Endothelial cell of umbilical vein (primary cell): ENCODE measurements at regions not wholly inside any gene's neighbourhood (a gene's known extent, or its start where the extent isn't known, plus 50 kb on each side); places are given as distances from the start of the nearest gene placed in this dataset.

ENCODE experiments used
- BruUV-seq: library from RNA; stranded (reverse); fragments of 400-500 nt; replicated peaks from 2 replicates; lab custom pipeline; 2021; lab: Mats Ljungman, UMichigan
- CTCF ChIA-PET: fragments of 300-600, 350-600 bp; sonication (Branson Sonifier 250); formaldehyde crosslinking; loops from one replicate; lab custom pipeline; 2021; ENCODE audit warnings: antibody characterized with exemption, inconsistent platforms; lab: Charles Lee
- POLR2A ChIA-PET: fragments of 300-600, 350-600 bp; sonication (Branson Sonifier 250); formaldehyde crosslinking; loops from one replicate; lab custom pipeline; 2021; ENCODE audit warnings: antibody characterized with exemption, inconsistent platforms; lab: Charles Lee
- DNase-seq: peaks from one replicate; pipeline ENCODE4 v3.0.0-alpha.2; 2011; ENCODE audit warnings: low read depth, low spot score
- FAIRE-seq: peaks from 2 replicates; lab custom pipeline; 2011; peaks lifted over from hg19 to GRCh38; lab: Jason Lieb, UNC
- H2AFZ ChIP-seq: 2 replicates; pipeline ENCODE4 v1.6.0; 2012; ENCODE audit warnings: low read depth, low read length, control low read depth, inconsistent platforms
- H3K27ac ChIP-seq: 2 replicates; pipeline ENCODE4 v1.5.1; 2011; ENCODE audit warnings: low read depth, mild to moderate bottlenecking, control low read depth, low read length, moderate library complexity; ENCODE audit not compliant: insufficient read depth
- H3K27me3 ChIP-seq, 2 experiments: 2 replicates each; pipeline versions ENCODE4 v1.6.0 to v1.6.1; 2011; ENCODE audit warnings: low read length in 2 of 2, mixed read lengths in 1 of 2; ENCODE audit not compliant: control insufficient read depth in 2 of 2, insufficient read depth in 2 of 2
- H3K36me3 ChIP-seq, 2 experiments: 2 replicates in 1 of 2; 3 replicates in 1 of 2; pipeline ENCODE4 v1.5.1; 2011; ENCODE audit warnings: low read length in 2 of 2, mild to moderate bottlenecking in 1 of 2, moderate library complexity in 1 of 2; ENCODE audit not compliant: control insufficient read depth in 2 of 2, insufficient read depth in 2 of 2; ENCODE audit errors: extremely low read depth in 1 of 2
- H3K4me1 ChIP-seq: 3 replicates; pipeline ENCODE4 v1.5.1; 2011; ENCODE audit warnings: mild to moderate bottlenecking, low read length; ENCODE audit not compliant: control insufficient read depth, insufficient read depth; ENCODE audit errors: extremely low read depth
- H3K4me2 ChIP-seq: 2 replicates; pipeline ENCODE4 v1.6.1; 2011; ENCODE audit warnings: low read length, control low read depth, mixed read lengths; ENCODE audit not compliant: insufficient read depth
- H3K4me3 ChIP-seq, 3 experiments: fragments of 200-600 bp in 1 of 3; sonication (generic), shearing (Covaris generic) in 1 of 3; replicated peaks in 1 of 3; 2 replicates each; pipeline ENCODE4 v1.5.1; 2011 to 2016; ENCODE audit warnings: control low read depth in 3 of 3, low read length in 3 of 3, mild to moderate bottlenecking in 2 of 3, inconsistent platforms in 1 of 3, low read depth in 1 of 3, moderate library complexity in 1 of 3; ENCODE audit not compliant: insufficient read depth in 1 of 3
- H3K79me2 ChIP-seq: 2 replicates; pipeline ENCODE4 v1.6.0; 2012; ENCODE audit warnings: low read length, inconsistent platforms; ENCODE audit not compliant: control insufficient read depth, insufficient read depth
- H3K9ac ChIP-seq: replicated peaks from 2 replicates; pipeline ENCODE3; 2011; ENCODE audit warnings: low read length, control low read depth; ENCODE audit not compliant: insufficient read depth; ENCODE audit errors: extremely low read depth
- H3K9me1 ChIP-seq: replicated peaks from 3 replicates; pipeline ENCODE4 v1.6.0; 2011; ENCODE audit warnings: mild to moderate bottlenecking, low read length; ENCODE audit not compliant: control insufficient read depth, insufficient read depth; ENCODE audit errors: extremely low read depth
- H3K9me3 ChIP-seq: replicated peaks from 2 replicates; pipeline ENCODE4 v1.5.1; 2012; ENCODE audit warnings: low read length, inconsistent platforms; ENCODE audit not compliant: control insufficient read depth, insufficient read depth
- H4K20me1 ChIP-seq: replicated peaks from 2 replicates; pipeline ENCODE3; 2011; ENCODE audit warnings: mild to moderate bottlenecking, low read length; ENCODE audit not compliant: control insufficient read depth, insufficient read depth; ENCODE audit errors: extremely low read depth
- EZH2 ChIP-seq: IDR thresholded peaks from 2 replicates; pipeline ENCODE4 v1.6.1; 2012; ENCODE audit warnings: borderline replicate concordance, low read depth, mild to moderate bottlenecking, moderate library complexity, low read length, inconsistent platforms; ENCODE audit not compliant: severe bottlenecking
- FOS ChIP-seq: IDR thresholded peaks from 2 replicates; pipeline ENCODE4 v1.6.1; 2011; ENCODE audit warnings: mild to moderate bottlenecking, low read length, moderate library complexity, borderline replicate concordance; ENCODE audit not compliant: insufficient read depth
- GATA2 ChIP-seq: IDR thresholded peaks from 2 replicates; pipeline ENCODE4 v1.7.0; 2011; ENCODE audit warnings: low read depth, mild to moderate bottlenecking, moderate library complexity, mixed read lengths, low read length; ENCODE audit not compliant: insufficient read length, insufficient read depth
- JUN ChIP-seq: IDR thresholded peaks from 2 replicates; pipeline ENCODE4 v1.6.1; 2011; ENCODE audit warnings: borderline replicate concordance, low read depth; ENCODE audit not compliant: insufficient read length, insufficient read depth
- MYC ChIP-seq: IDR thresholded peaks from one replicate; pipeline ENCODE4 v1.6.1; 2011; ENCODE audit warnings: mild to moderate bottlenecking, low read depth, low read length
- POLR2A ChIP-seq: IDR thresholded peaks from 2 replicates; pipeline ENCODE4 v1.6.1; 2012; ENCODE audit warnings: low read depth, mild to moderate bottlenecking, control low read depth, low read length
- POLR2AphosphoS5 ChIP-seq: IDR thresholded peaks from 2 replicates; pipeline ENCODE4 v1.6.1; 2012; ENCODE audit warnings: low read depth, mild to moderate bottlenecking, control low read depth, low read length, moderate library complexity; ENCODE audit not compliant: insufficient read depth
- dilution Hi-C: fragments of 300-500 bp; cut with MboI; formaldehyde crosslinking; loops from one replicate; pipeline ENCODE4 v1.15.0; 2019; ENCODE audit warnings: low sequenced_read_pairs; ENCODE audit not compliant: extremely low pct_ligation_motif_present
- intact Hi-C: fragments of 100-400 bp; cut with micrococcal nuclease; formaldehyde crosslinking; loops from one replicate; pipeline ENCODE4 v1.10.0; 2022
- TF ChIP-seq, protein P1 (sequence below), 2 donors: IDR thresholded peaks; 1 replicate in 1 of 2; 2 replicates in 1 of 2; pipeline ENCODE4 v1.5.1; 2011; ENCODE audit warnings: low read length in 2 of 2, mild to moderate bottlenecking in 2 of 2, moderate library complexity in 2 of 2, control low read depth in 1 of 2, inconsistent platforms in 1 of 2, low read depth in 1 of 2; ENCODE audit not compliant: insufficient read depth in 1 of 2; ENCODE audit errors: extremely low read depth in 1 of 2
- TF ChIP-seq, protein P2 (sequence below): IDR thresholded peaks from 2 replicates; pipeline ENCODE4 v1.6.1; 2011; ENCODE audit not compliant: insufficient read depth, insufficient read length

DNA sequence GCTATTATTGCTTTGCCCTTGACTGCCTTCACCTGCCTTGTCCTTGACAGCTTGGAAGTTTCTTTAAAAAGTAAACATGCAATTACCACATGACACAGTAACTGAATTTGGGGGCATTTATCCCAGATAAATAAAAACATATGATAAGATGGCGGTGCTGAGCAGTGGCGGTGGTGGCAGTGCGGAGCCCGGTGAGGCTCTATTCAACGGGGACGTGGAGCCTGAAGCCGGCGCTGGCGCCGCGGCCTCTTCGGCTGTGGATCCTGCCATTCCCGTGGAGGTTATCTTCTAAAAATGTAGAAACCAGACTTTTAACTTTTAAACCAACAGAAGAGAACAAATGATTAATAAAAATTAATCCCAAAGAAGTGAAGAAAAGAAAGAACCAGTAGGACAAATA lies 59.7 kb upstream of the ZDHHC15 start:
- Histone ChIP-seq H3K79me2 (no peaks in the 10 kb centered on the region), H3K9me3 (no peaks in the 10 kb centered on the region), H3K27me3 (no peaks in the 10 kb centered on the region), H3K4me2 (no peak overlapping the region), H3K36me3 (no peaks in the 10 kb centered on the region), H4K20me1 (no peaks in the 10 kb centered on the region), H3K4me1 (no peaks in the 10 kb centered on the region), H3K9me1 (no peaks in the 10 kb centered on the region), H2AFZ (no peak overlapping the region), H3K9ac (no peak overlapping the region), H3K27ac (no peak overlapping the region), H3K4me3 (no peak overlapping the region)
- ChIA-PET POLR2A (no interaction called here), CTCF (no interaction called here)
- no peak for TF ChIP-seq FOS
- TF ChIP-seq POLR2AphosphoS5, result no peak
- TF ChIP-seq, protein P1, sequence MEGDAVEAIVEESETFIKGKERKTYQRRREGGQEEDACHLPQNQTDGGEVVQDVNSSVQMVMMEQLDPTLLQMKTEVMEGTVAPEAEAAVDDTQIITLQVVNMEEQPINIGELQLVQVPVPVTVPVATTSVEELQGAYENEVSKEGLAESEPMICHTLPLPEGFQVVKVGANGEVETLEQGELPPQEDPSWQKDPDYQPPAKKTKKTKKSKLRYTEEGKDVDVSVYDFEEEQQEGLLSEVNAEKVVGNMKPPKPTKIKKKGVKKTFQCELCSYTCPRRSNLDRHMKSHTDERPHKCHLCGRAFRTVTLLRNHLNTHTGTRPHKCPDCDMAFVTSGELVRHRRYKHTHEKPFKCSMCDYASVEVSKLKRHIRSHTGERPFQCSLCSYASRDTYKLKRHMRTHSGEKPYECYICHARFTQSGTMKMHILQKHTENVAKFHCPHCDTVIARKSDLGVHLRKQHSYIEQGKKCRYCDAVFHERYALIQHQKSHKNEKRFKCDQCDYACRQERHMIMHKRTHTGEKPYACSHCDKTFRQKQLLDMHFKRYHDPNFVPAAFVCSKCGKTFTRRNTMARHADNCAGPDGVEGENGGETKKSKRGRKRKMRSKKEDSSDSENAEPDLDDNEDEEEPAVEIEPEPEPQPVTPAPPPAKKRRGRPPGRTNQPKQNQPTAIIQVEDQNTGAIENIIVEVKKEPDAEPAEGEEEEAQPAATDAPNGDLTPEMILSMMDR (IDR thresholded peaks at IDR 0.05; ENCODE audit: extremely low read depth in 1 of 2, insufficient read depth in 1 of 2, low read depth in 1 of 2, low read length in 2 of 2), result no peak
- no peak for TF ChIP-seq JUN
- no peak for TF ChIP-seq EZH2
- no peak for TF ChIP-seq GATA2
- TF ChIP-seq POLR2A, result no peak
- TF ChIP-seq, protein P2, sequence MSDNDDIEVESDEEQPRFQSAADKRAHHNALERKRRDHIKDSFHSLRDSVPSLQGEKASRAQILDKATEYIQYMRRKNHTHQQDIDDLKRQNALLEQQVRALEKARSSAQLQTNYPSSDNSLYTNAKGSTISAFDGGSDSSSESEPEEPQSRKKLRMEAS, result no peak
- TF ChIP-seq MYC, result no peak
- DNase-seq, result no peak
- dilution Hi-C loops (no loop called here), intact Hi-C loops (no loop called here)
- no peak for FAIRE-seq
- BruUV-seq, result no TSS peak
